ENCODE measurements at regions not wholly inside any gene's neighbourhood (a gene's known extent, or its start where the extent isn't known, plus 50 kb on each side); places are given as distances from the start of the nearest gene placed in this dataset.

DNA sequence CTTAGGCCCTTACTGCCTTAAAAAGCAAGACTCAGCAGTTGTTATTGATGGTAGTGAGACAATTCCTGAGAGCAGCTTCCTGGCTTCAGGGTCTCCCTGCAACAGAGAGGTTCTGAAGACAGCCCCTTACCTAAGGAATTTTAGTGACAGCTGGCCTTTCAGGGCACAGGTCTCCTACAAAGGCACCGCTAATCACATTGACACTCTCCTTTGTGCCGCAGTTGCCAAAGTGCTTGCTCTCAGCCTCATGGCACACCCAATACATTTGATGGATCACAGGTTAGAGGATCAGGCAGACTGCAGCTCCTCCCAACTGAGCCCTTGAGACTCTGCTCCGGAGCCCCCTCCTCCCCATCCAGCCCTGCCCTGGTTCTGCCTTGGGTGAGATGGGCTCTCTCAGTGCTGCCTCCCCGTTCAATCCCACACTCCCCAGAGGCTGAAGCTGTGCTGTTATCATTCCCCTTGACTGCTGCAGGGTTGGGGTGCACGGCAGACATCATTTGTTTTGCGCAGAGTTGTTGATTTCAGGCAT lies 198.2 kb downstream of the EMX2 start:
- DNase-seq (ENCODE audit: extremely low spot score, insufficient read length, low read depth): no peak
- FAIRE-seq: no peak

DNA sequence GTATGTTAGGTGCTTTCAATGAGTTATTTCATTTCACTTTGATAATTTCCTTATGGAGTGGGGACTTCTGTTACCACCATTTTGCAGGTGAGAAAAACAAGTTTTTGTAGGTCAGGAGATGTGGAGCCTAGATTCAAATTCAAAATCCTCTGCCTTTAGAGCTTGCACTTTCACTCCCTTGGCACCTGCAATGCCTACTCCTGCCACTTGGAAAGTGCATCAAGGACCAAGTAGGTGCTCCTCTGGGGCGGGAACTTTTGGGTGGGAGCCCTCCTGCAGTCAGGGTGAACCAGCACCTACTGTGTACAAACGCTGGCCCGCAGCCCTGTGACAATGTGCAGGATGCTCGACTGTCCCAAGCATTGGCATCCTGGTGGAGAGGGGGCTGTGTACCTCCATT lies 199.0 kb downstream of the EMX2 start:
- DNase-seq (ENCODE audit: extremely low spot score, insufficient read length, low read depth) (no peak), FAIRE-seq (no peak)

DNA sequence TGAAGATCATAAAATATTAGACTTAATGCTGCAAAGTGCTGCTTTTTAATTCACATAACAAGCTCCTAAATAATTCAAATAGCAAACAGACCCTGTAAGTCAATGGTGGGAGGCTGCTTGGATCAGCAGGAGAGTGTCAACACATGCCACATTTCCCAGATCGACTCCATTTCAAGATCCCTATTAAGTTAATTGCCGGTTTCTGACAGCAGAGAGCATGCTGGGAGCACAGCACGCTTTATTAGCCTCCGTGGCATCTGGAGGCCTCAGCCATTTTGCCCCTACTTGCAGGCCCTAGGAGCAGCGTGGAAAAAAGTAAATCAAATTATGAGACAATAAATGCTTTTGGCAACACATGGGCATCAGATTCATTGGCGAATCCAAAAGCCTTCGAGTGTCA lies 201.0 kb downstream of the EMX2 start:
- no peak for DNase-seq (ENCODE audit: extremely low spot score, insufficient read length, low read depth)
- no peak for FAIRE-seq

GRCh38 chr10:117745301-117745700 lies 202.8 kb downstream of the EMX2 start:
- DNase-seq (ENCODE audit: extremely low spot score, insufficient read length, low read depth) (no peak), FAIRE-seq (no peak)

- FAIRE-seq (no peak), DNase-seq (ENCODE audit: extremely low spot score, insufficient read length, low read depth) (no peak)
Observed at GRCh38 chr10:117746541-117747448, 204.2 kb downstream of the EMX2 start.

GRCh38 chr10:117747636-117748035 lies 205.1 kb downstream of the EMX2 start:
- FAIRE-seq: no peak

DNA sequence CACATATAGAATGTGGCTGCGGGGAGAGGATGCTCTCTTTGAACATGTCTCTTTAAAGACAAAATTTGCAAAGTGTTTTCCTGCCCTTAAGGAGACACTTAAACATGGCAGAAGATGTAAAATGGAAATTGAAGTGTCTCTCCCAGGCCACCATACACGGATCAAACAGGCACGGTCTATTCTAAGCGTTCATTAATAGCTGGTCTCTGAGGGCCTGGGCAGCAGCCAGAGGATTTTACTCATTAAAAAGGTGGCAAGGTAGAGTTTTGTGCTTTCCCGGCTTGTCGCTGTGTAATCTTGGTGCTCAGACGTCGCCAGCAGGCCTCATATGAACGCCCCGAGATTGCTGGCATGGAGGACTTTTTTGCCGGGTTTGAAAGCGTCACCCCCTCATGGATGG lies 205.5 kb downstream of the EMX2 start:
- DNase-seq (ENCODE audit: extremely low spot score, insufficient read length, low read depth): no peak
- FAIRE-seq: no peak

More at GRCh38 chr10:117747636-117748035, 205.1 kb downstream of the EMX2 start:
- DNase-seq (ENCODE audit: extremely low spot score, insufficient read length, low read depth): no peak

DNA sequence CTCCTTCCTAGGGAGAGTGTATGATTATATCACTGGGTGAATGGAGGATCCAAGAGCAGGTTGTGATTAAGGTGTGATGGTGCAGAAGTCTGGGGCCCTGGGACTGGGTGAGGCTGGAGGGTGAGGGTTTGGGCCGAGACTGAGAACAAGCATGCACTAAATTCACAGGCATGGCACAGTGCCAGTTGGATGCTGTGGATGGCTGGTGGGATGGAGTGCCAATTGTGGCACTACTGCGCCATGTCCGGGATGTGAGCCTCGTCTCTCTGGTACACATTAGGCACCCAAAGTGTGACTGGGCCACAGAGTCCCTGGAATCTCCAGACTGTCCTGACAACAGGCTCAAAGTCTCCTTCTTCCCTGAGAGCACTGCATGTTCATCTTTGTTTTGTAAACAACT lies 208.1 kb downstream of the EMX2 start:
- DNase-seq (ENCODE audit: extremely low spot score, insufficient read length, low read depth): no peak
- FAIRE-seq: no peak

GRCh38 chr10:117751259-117751658 lies 208.7 kb downstream of the EMX2 start:
- DNase-seq (ENCODE audit: extremely low spot score, insufficient read length, low read depth) (no peak), FAIRE-seq (no peak)

GRCh38 chr10:117752103-117752502 lies 209.6 kb downstream of the EMX2 start:
- FAIRE-seq (no peak), DNase-seq (ENCODE audit: extremely low spot score, insufficient read length, low read depth) (no peak)

DNA sequence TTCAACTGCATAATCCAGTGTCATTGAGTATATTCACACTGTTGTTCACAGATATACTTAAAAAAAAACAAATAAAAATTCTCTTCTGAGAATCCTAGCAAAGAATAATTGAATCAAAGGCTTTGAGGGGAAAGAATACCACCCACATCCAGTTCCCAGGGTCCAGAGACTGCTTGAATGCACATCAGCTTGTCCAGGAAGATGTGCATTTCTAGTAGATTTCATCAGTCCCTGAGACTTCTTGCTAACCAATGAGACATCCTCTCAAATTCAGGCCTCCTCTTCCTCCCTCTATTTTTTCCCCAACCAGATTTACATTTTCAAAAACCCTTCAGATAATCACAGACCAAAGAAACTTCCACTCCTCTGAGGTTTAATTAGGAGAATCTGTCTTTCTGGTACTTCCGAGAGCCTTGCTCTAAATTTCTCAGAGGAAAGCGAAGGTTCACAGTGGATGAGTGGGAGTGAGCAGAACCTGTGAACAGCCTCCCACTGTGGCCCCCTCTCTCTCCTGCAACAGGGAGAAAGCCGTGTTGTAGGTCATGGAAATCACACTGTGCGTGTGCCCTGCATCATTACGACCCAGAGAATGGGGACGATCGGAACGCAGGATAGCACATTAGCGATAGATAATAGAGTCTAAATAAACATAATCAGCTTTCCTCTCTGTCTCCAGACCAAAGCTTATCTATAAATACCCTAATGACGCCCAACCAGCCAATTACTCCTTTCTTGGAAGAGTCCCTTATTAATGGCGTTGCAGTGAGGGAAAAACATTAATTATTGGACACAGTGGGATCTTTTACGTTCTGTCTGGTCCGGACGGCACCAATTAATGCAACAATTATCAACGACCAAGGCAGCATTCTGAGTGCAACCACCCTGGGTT lies 212.5 kb downstream of the EMX2 start:
- no peak for DNase-seq (ENCODE audit: extremely low spot score, insufficient read length, low read depth)
- no peak for FAIRE-seq

DNA sequence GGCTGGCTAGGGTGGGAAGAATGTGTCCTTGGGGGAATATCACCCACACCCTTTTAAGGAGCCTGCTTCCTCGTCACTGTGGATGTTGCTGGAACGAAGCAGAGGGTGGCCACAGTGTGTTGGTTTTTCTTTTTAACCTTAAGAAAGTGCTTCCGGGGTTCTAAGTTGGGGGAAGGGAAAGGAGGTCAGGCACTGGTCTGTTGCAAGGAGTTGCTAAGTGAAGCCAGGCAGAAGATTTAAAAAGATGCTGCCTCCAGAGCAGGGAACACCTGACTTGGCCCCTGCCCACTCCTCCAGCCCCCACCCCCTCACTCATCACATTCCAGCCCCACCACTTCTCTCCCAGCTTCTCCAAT lies 213.1 kb downstream of the EMX2 start:
- DNase-seq (ENCODE audit: extremely low spot score, insufficient read length, low read depth): no peak

GRCh38 chr10:117757086-117757720 lies 214.7 kb downstream of the EMX2 start:
- no peak for DNase-seq (ENCODE audit: extremely low spot score, insufficient read length, low read depth)
- FAIRE-seq: no peak

More for the DNA sequence above, 213.1 kb downstream of the EMX2 start:
- FAIRE-seq: no peak

DNA sequence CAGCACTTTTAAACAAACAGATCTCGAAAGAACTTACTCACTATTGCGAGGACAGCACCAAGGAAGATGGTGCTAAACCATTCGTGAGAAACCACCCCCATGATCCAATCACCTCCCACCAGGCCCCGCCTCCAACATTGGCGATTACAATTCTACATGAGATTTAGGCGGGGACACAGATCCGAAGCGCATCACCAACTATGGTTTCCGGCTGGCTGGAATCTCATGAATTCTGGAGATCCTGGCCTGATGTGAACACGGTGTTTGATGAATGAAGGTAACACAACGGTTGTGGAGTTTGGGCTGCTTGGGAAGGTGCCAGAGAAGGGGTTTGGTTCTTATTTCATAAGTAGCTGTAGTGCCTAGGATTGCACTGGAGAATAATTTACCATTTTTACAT lies 216.7 kb downstream of the EMX2 start:
- DNase-seq (ENCODE audit: extremely low spot score, insufficient read length, low read depth) (no peak), FAIRE-seq (no peak)

GRCh38 chr10:117761695-117762094 lies 219.1 kb downstream of the EMX2 start:
- FAIRE-seq: no peak
- DNase-seq (ENCODE audit: extremely low spot score, insufficient read length, low read depth): no peak

DNA sequence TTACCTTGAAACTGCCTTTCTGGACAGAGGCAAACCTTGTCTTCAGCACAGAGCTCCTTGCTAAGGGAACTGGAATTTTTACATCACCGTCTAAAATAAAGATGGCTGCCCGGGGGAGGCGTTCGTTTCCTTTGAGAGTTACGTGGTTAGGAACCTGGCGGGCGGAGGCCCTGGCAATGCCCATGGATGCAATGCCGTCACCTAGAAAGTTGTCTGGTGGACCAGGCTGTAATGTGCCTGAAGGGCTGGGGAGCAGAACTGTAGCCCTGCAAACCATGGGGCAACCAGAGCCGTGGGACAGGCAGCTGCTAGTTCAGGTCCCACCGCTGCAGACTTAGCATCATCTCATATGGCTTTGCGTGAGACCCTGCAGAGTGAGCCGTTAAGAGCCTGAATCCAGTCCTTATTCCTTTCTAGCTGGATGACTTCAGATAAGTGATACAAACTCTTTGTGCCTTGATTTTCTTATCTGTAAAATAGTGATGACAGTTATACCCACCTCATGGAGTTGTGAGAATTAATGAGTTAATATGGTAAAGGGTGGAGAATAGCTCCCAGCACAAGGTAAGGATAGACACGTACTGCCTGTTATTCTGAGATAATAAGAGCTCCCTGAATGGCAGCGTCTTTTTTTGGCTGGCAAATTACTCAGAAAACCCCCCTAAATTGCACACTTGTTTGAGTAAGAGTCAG lies 219.7 kb downstream of the EMX2 start:
- no peak for FAIRE-seq
- DNase-seq (ENCODE audit: extremely low spot score, insufficient read length, low read depth): no peak

DNA sequence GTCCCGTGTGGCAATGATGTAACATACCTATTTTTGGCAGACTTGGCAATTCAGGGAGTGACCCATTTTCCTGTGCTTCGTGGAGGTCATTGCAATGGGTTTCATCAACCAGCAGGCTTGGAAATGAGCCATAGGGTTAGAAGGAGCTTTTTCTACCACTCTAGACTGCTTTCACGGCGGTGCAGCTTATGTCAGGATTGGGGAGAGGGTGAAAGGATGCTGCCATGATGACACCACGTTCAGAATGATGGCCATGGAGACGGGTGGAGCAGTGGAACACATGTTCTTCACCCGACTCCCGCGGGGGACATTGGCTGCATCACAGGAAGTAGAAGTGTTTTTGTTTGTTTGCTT lies 220.2 kb downstream of the EMX2 start:
- FAIRE-seq (no peak), DNase-seq (ENCODE audit: extremely low spot score, insufficient read length, low read depth) (no peak)

DNA sequence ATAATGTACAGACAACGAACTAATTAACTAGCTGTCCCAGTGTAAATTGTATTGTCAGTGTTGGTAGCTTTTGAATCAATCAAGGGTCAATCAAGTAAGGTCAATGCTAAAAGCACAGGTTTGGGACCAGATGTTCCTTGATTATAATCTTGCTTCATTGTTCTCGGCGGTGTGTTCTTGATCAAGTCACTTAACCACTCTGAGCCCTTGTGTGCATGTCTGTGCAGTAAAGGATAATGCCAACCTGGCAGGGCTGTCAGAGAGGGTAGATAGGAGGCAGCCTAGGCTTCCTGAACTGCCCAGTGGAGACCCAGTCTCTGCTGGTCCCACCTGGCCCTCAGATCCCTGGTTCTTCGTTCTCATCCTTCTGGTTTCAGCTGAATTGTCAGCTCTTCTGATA lies 221.0 kb downstream of the EMX2 start:
- FAIRE-seq: no peak
- no peak for DNase-seq (ENCODE audit: extremely low spot score, insufficient read length, low read depth)

GRCh38 chr10:117768333-117769042 lies 225.9 kb downstream of the EMX2 start:
- DNase-seq (ENCODE audit: extremely low spot score, insufficient read length, low read depth) (no peak), FAIRE-seq (no peak)
